Hematopoietic multipotent progenitor cell treated with erythropoietin and hydrocortisone succinate and interleukin-3 and kit ligand, for 8 days (in vitro differentiated cells): ENCODE measurements at regions not wholly inside any gene's neighbourhood (a gene's known extent, or its start where the extent isn't known, plus 50 kb on each side); places are given as distances from the start of the nearest gene placed in this dataset.

ENCODE experiments used
- DNase-seq: peaks from one replicate; pipeline ENCODE4 v3.0.0-alpha.2; 2015

- DNase-seq: no peak
Measured at GRCh38 chr6:23454080-23454976, 671.7 kb upstream of the NRSN1 start.

- no peak for DNase-seq
Measured at GRCh38 chr6:23455754-23456153, 670.3 kb upstream of the NRSN1 start.

GRCh38 chr6:23456396-23456795 is 669.6 kb upstream of the NRSN1 start:
- no peak for DNase-seq

- DNase-seq: no peak
Measured at GRCh38 chr6:23457321-23457720, 668.7 kb upstream of the NRSN1 start.

GRCh38 chr6:23465912-23466311 is 660.1 kb upstream of the NRSN1 start:
- DNase-seq: no peak

- DNase-seq: no peak
Measured at GRCh38 chr6:23477586-23477985, 648.4 kb upstream of the NRSN1 start.

- no peak for DNase-seq
Measured at GRCh38 chr6:23478312-23478711, 647.7 kb upstream of the NRSN1 start.

GRCh38 chr6:23483896-23484295 is 642.1 kb upstream of the NRSN1 start:
- no peak for DNase-seq

GRCh38 chr6:23494367-23494766 is 631.6 kb upstream of the NRSN1 start:
- DNase-seq: no peak

GRCh38 chr6:23498013-23498412 is 628.0 kb upstream of the NRSN1 start:
- peak; percentile 39 for DNase-seq

- no peak for DNase-seq
Measured at GRCh38 chr6:23499549-23499948, 626.5 kb upstream of the NRSN1 start.

- DNase-seq: no peak
Measured at GRCh38 chr6:23503173-23503572, 622.8 kb upstream of the NRSN1 start.

- no peak for DNase-seq
Measured at GRCh38 chr6:23505026-23505425, 621.0 kb upstream of the NRSN1 start.

GRCh38 chr6:23510778-23511510 is 615.1 kb upstream of the NRSN1 start:
- no peak for DNase-seq

- no peak for DNase-seq
Measured at GRCh38 chr6:23511817-23512216, 614.2 kb upstream of the NRSN1 start.

- DNase-seq: no peak
Measured at GRCh38 chr6:23518294-23518693, 607.7 kb upstream of the NRSN1 start.

GRCh38 chr6:23522792-23523547 is 603.0 kb upstream of the NRSN1 start:
- no peak for DNase-seq

GRCh38 chr6:23523771-23524170 is 602.2 kb upstream of the NRSN1 start:
- DNase-seq: no peak

- DNase-seq: no peak
Measured at GRCh38 chr6:23524548-23524947, 601.5 kb upstream of the NRSN1 start.

- DNase-seq: no peak
Measured at GRCh38 chr6:23526526-23526925, 599.5 kb upstream of the NRSN1 start.

- no peak for DNase-seq
Measured at GRCh38 chr6:23529902-23530301, 596.1 kb upstream of the NRSN1 start.

- no peak for DNase-seq
Measured at GRCh38 chr6:23531666-23532065, 594.3 kb upstream of the NRSN1 start.

- no peak for DNase-seq
Measured at GRCh38 chr6:23532227-23532626, 593.8 kb upstream of the NRSN1 start.

GRCh38 chr6:23533311-23533710 is 592.7 kb upstream of the NRSN1 start:
- no peak for DNase-seq
